GM21737 (cell line): ENCODE measurements at regions not wholly inside any gene's neighbourhood (a gene's known extent, or its start where the extent isn't known, plus 50 kb on each side); places are given as distances from the start of the nearest gene placed in this dataset.

Source experiments
- ATAC-seq: cut with Tn5 transposase; IDR thresholded peaks from one replicate; pipeline ENCODE4 v1.9.1; 2021; ENCODE audit warnings: mild to moderate bottlenecking, moderate library complexity; ENCODE audit not compliant: unreplicated experiment

- ATAC-seq: no peak
These were observed 204.2 kb downstream of the CHRM3 start for GRCh38 chr1:239590556-239590955.

- no peak for ATAC-seq
These were observed 207.2 kb downstream of the CHRM3 start for GRCh38 chr1:239593527-239593926.

- no peak for ATAC-seq
These were observed 214.2 kb downstream of the CHRM3 start for GRCh38 chr1:239600588-239600987.

- no peak for ATAC-seq
These were observed 214.7 kb downstream of the CHRM3 start for GRCh38 chr1:239601108-239601507.

GRCh38 chr1:239603530-239603929 lies 217.2 kb downstream of the CHRM3 start:
- no peak for ATAC-seq

GRCh38 chr1:239606850-239607400 lies 220.6 kb downstream of the CHRM3 start:
- ATAC-seq: no peak

GRCh38 chr1:239608469-239608868 lies 222.1 kb downstream of the CHRM3 start:
- no peak for ATAC-seq

- ATAC-seq: no peak
These were observed 226.0 kb downstream of the CHRM3 start for GRCh38 chr1:239612379-239612778.

- no peak for ATAC-seq
These were observed 230.3 kb downstream of the CHRM3 start for GRCh38 chr1:239616673-239617072.

GRCh38 chr1:239617259-239617658 lies 230.9 kb downstream of the CHRM3 start:
- no peak for ATAC-seq

GRCh38 chr1:239617731-239618130 lies 231.4 kb downstream of the CHRM3 start:
- no peak for ATAC-seq

- no peak for ATAC-seq
These were observed 232.8 kb downstream of the CHRM3 start for GRCh38 chr1:239619190-239619589.

GRCh38 chr1:239630767-239631166 lies 244.4 kb downstream of the CHRM3 start:
- ATAC-seq: no peak

- no peak for ATAC-seq
These were observed 247.1 kb downstream of the CHRM3 start for GRCh38 chr1:239633432-239633831.

GRCh38 chr1:239635276-239635675 lies 248.9 kb downstream of the CHRM3 start:
- ATAC-seq: no peak

- ATAC-seq: no peak
These were observed 250.0 kb downstream of the CHRM3 start for GRCh38 chr1:239636347-239636746.

- no peak for ATAC-seq
These were observed 258.2 kb downstream of the CHRM3 start for GRCh38 chr1:239644604-239645003.

- ATAC-seq: no peak
These were observed 260.7 kb downstream of the CHRM3 start for GRCh38 chr1:239647045-239647444.

GRCh38 chr1:239647964-239648632 lies 261.7 kb downstream of the CHRM3 start:
- ATAC-seq: no peak

- ATAC-seq: no peak
These were observed 268.7 kb downstream of the CHRM3 start for GRCh38 chr1:239655023-239655422.

GRCh38 chr1:239657291-239657690 lies 270.9 kb downstream of the CHRM3 start:
- ATAC-seq: no peak

GRCh38 chr1:239662950-239663349 lies 276.6 kb downstream of the CHRM3 start:
- no peak for ATAC-seq

GRCh38 chr1:239672256-239672655 lies 285.9 kb downstream of the CHRM3 start:
- ATAC-seq: no peak
